HT1080 (cell line): ENCODE measurements at regions not wholly inside any gene's neighbourhood (a gene's known extent, or its start where the extent isn't known, plus 50 kb on each side); places are given as distances from the start of the nearest gene placed in this dataset. TPM values are rescaled to one million over a fixed set of nuclear protein-coding genes. Genes with fewer than 3 reads are reported as not detected.

Experiments
- DNase-seq: peaks from one replicate; pipeline ENCODE4 v3.0.0-alpha.2; 2015; ENCODE audit warnings: low read depth
- small RNA-seq: library from RNA; depleted of rRNA; stranded (forward); fragments of <200 nt; gene quantifications from one replicate; pipeline ENCODE3, GENCODE V24; 2014

DNA sequence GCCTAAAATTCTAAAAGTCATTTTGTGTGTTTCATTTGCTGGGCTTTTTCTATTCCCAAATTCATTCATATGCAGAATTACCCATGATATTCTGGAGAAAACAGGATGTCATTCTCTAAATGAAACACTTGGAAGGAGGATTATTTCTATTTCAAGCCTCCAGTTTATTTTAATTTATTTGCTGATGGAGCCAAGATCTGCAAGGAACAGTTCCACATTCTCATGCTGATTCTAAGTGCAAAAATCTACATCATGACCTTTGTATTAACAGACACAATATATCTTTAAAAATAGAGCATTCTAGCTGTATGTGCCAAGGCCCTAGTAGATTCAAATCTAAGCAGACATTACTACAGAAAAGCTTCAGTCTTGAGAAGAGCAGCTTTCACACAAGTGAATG, 51.3 kb upstream of the KCND2 start:
- DNase-seq = no peak

Small RNA genes lying in the stretch of these regions (small RNA-seq; reads per million reads assigned to genes)
- gene RNU1-29P = not detected
